Epithelial cell of esophagus (primary cell): ENCODE measurements at regions not wholly inside any gene's neighbourhood (a gene's known extent, or its start where the extent isn't known, plus 50 kb on each side); places are given as distances from the start of the nearest gene placed in this dataset.
"Not testable (repeated sequence)": the region's sequence is repeated elsewhere in the genome, so short reads cannot be mapped to it uniquely, and the experiment has no call there.

Experiments used
- DNase-seq: peaks from one replicate; pipeline ENCODE4 v3.0.0; 2010; ENCODE audit warnings: low read depth
- H3K4me3 ChIP-seq: 2 replicates; pipeline ENCODE4 v1.5.1; 2011; ENCODE audit warnings: mild to moderate bottlenecking, low read length, control low read depth
- TF ChIP-seq, protein P1 (sequence below): IDR thresholded peaks from 2 replicates; pipeline ENCODE4 v1.5.1; 2011; ENCODE audit warnings: low read depth, mild to moderate bottlenecking, low read length, control low read depth, inconsistent platforms; ENCODE audit not compliant: insufficient read depth; ENCODE audit errors: missing control alignments

DNA sequence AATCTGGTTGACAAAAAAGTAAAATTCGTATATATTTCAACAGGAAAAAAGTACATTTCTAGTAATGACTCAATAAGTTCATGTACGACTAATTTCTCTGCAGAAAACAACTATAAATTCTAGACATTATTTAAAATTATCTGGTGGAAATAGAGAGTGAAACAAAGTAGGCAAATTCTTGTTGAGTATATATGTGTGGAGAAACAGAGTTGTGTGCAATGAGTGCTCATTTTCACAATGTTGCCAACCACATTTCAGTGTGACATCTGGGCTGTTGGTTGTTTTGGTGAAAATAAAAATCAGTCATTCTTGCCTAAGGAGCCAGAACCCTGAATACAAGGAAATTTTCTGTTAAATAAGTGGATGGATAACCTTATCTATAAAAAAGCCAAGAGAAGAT is 372.0 kb upstream of the NDST4 start:
- TF ChIP-seq, protein P1, sequence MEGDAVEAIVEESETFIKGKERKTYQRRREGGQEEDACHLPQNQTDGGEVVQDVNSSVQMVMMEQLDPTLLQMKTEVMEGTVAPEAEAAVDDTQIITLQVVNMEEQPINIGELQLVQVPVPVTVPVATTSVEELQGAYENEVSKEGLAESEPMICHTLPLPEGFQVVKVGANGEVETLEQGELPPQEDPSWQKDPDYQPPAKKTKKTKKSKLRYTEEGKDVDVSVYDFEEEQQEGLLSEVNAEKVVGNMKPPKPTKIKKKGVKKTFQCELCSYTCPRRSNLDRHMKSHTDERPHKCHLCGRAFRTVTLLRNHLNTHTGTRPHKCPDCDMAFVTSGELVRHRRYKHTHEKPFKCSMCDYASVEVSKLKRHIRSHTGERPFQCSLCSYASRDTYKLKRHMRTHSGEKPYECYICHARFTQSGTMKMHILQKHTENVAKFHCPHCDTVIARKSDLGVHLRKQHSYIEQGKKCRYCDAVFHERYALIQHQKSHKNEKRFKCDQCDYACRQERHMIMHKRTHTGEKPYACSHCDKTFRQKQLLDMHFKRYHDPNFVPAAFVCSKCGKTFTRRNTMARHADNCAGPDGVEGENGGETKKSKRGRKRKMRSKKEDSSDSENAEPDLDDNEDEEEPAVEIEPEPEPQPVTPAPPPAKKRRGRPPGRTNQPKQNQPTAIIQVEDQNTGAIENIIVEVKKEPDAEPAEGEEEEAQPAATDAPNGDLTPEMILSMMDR: no peak
- no peak for DNase-seq
- no peak overlapping the region for H3K4me3 ChIP-seq

DNA sequence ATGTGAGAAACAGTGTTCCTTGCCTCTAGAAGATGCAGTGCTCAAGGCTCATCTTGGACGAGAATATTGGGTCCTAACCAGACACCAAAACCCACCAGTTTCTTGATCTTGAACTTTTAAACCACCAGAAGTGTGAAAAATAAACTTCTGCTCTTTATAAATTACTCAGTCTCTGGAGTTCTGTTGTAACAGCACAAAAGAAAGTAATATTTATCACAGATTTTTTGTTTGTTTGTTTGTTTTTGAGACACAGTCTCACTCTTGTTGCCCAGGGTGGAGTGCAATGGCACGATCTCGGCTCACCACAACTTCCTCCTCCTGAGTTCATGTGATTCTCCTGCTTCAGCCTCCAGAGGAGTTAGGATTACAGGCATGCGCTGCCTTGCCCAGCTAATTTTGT is 371.1 kb upstream of the NDST4 start:
- TF ChIP-seq, protein P1: no peak
- no peak overlapping the region for H3K4me3 ChIP-seq

DNA sequence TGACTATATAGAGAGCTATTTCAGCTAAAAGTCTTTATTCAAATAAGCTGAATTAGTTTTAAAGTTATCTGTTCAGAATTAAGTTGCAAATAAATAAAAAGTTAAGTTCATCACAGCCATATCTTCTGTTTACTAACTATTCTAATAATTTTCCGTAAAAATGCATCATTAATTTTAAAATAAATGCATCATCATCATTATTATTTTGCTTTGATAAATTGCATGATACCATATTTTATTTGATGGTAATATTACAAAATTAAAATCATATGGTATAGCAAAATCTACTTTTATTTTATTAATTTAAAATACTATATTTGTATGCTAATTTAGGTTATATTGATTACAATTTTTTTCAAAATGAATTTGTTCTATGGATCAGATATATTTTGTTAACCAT is 357.3 kb upstream of the NDST4 start:
- DNase-seq: no peak
- TF ChIP-seq, protein P1: no peak
- no peak overlapping the region for H3K4me3 ChIP-seq

More for the DNA sequence above, 371.1 kb upstream of the NDST4 start:
- no peak for DNase-seq

DNA sequence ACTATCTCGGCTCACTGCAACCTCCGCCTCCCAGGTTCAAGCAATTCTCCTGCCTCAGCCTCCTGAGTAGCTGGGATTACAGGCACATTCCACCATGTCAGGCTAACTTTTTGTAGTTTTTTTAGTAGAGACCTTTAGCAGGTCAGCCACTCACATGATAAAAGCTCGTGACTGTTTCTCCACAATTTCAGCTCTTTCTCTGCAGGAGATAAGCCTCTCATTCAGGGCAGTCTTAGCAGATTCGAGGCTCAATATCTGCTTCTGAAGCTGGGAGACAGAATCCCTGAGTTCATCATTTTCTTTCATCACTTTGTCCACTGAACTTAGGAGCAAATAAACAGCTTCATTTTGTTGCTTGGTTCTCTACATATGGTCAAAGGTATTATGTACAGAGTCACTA is 345.9 kb upstream of the NDST4 start:
- H3K4me3 ChIP-seq, DNase-seq: not testable (repeated sequence)

DNA sequence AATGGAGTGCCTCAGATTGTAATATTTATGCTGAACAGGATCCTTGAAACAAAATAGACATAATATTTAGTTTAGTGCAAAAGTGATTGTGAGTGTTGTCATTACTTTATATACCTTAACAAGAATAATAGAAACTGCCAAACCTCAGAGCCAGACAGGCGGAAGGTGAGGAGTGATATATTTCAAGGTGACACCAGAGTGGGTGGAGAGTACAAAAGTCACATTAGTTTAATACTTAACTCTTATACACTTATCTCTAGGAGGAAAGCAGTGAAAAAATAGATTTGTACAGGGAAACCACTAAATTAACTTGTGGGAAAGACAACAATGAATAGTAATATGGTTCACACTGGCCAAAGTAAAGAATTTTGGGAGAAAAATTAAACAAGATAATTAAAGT is 342.8 kb upstream of the NDST4 start:
- no peak for DNase-seq
- TF ChIP-seq, protein P1: no peak
- no peak overlapping the region for H3K4me3 ChIP-seq

DNA sequence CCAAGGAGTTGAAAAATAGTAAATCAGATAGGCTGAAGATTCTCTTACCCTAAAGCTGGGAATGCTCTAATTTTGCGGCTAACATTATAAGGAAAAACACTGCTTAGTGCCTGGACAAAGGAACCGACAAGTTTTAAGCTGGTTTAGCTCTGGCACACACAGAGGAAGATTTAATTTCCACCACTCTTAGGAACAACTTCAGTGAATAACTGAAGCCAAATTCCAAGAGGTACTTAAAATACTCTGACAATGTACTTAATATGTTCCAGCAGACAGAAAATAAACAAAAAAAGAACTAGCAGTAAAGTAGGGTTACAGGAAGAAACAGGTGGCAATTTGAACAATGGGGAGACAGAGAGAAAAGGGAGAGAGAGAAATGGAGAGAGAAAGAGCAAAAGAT is 340.8 kb upstream of the NDST4 start:
- TF ChIP-seq, protein P1: no peak
- DNase-seq: no peak
- H3K4me3 ChIP-seq: no peak overlapping the region

DNA sequence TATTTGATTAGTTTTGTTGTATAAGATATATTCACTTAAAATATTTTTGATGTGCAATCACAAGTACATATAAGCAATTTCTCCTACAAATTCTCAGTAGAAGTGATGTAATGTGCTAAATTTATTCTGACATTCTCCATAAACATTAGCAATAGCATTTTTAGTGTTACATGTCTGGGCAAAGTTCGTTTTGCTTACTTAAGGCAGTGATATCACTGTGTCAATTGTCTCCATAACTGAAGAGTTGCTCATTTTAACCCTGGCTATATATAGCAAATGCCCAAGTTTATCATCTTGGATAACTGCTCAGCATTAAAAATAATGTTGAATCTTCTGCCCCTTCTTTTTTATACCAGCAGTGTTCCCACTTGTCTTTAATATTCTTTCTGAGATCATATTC is 340.0 kb upstream of the NDST4 start:
- H3K4me3 ChIP-seq: no peak overlapping the region
- TF ChIP-seq, protein P1: no peak
- peak; percentile 92 for DNase-seq

DNA sequence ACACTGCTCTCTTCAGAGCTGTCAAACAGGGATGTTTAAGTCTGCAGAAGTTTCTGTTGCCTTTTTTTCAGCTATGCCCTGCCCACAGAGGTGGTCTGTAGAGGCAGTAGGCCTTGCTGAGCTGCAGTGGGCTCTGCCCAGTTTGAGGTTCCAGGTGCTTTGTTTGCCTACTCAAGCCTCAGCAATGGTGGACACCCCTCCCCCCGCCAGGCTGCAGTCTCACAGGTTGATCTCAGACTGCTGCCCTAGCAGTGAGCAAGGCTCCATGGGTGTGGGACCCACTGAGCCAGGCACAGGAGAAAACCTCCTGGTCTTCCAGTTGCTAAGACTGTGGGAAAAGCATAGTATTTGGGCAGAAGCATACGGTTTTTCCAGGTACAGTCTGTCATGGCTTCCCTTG is 338.8 kb upstream of the NDST4 start:
- H3K4me3 ChIP-seq, DNase-seq: not testable (repeated sequence)
